ENCODE measurements at regions not wholly inside any gene's neighbourhood (a gene's known extent, or its start where the extent isn't known, plus 50 kb on each side); places are given as distances from the start of the nearest gene placed in this dataset.
A peak's percentile ranks its signal among the peaks of the same experiment; 100 is the strongest.
"Not testable (repeated sequence)": the region's sequence is repeated elsewhere in the genome, so short reads cannot be mapped to it uniquely, and the experiment has no call there.

- H3K4ac ChIP-seq (ENCODE audit: low read length), result no peak overlapping the region
- no peaks in the 10 kb centered on the region for H3K27me3 ChIP-seq (ENCODE audit: control insufficient read depth in 3 of 3, insufficient read depth in 3 of 3, low read depth in 1 of 3, low read length in 3 of 3)
- H3K4me1 ChIP-seq (ENCODE audit: control insufficient read depth in 2 of 2, insufficient read depth in 1 of 2, low read depth in 1 of 2, low read length in 2 of 2), result no peaks in the 10 kb centered on the region
- no peak overlapping the region for H3K9ac ChIP-seq (ENCODE audit: low read depth, low read length, poor library complexity)
- H3K27ac ChIP-seq (replicated peaks; ENCODE audit: low read length), result no peak overlapping the region
- no peak overlapping the region for H2BK120ac ChIP-seq (ENCODE audit: low read depth, low read length)
- no peak overlapping the region for H2BK12ac ChIP-seq (ENCODE audit: low read length)
- no peak overlapping the region for H3K14ac ChIP-seq (ENCODE audit: low read length)
- H4K8ac ChIP-seq (ENCODE audit: low read depth, low read length), result no peak overlapping the region
- H3K4me2 ChIP-seq (ENCODE audit: insufficient read depth, low read length, poor library complexity, severe bottlenecking), result no peak overlapping the region
- H3K36me3 ChIP-seq (replicated peaks in 1 of 2; ENCODE audit: control insufficient read depth in 2 of 2, insufficient read depth in 2 of 2, low read length in 2 of 2), result no peaks in the 10 kb centered on the region
- WGBS, 2 donors (ENCODE audit: extremely low coverage in 2 of 2, insufficient read length in 2 of 2, insufficient replicate concordance in 1 of 2), result no CpG with 5 or more reads among the region's 3 CpGs
- no peak for DNase-seq (ENCODE audit: low spot score)
- H2BK5ac ChIP-seq (ENCODE audit: low read length), result no peak overlapping the region
- H3K4me3 ChIP-seq (ENCODE audit: low read length in 2 of 2), result no peak overlapping the region
- H3K18ac ChIP-seq (ENCODE audit: low read length), result no peak overlapping the region
- H4K91ac ChIP-seq (ENCODE audit: low read depth, low read length, poor library complexity), result no peak overlapping the region
- H2AFZ ChIP-seq (ENCODE audit: low read length), result no peak overlapping the region
- H3K9me3 ChIP-seq (replicated peaks in 1 of 2; ENCODE audit: control insufficient read depth in 2 of 2, insufficient read depth in 1 of 2, low read depth in 1 of 2, low read length in 2 of 2), result no peaks in the 10 kb centered on the region
- H3K79me1 ChIP-seq (ENCODE audit: low read depth, low read length), result no peaks in the 10 kb centered on the region
- no peak overlapping the region for H2AK5ac ChIP-seq (ENCODE audit: low read depth, low read length)
- no peak overlapping the region for H3K23ac ChIP-seq (ENCODE audit: low read depth, low read length, poor library complexity)
- no peak overlapping the region for H2BK15ac ChIP-seq (ENCODE audit: low read length)
Observed at GRCh38 chr15:59762558-59762957, 73.4 kb upstream of the BNIP2 start.

- H3K27ac ChIP-seq (replicated peaks; ENCODE audit: low read length); H3K9ac ChIP-seq (ENCODE audit: low read depth, low read length, poor library complexity); H3K4ac ChIP-seq (ENCODE audit: low read length); H3K23ac ChIP-seq (ENCODE audit: low read depth, low read length, poor library complexity); H3K9me3 ChIP-seq (replicated peaks in 1 of 2; ENCODE audit: control insufficient read depth in 2 of 2, insufficient read depth in 1 of 2, low read depth in 1 of 2, low read length in 2 of 2); H2BK120ac ChIP-seq (ENCODE audit: low read depth, low read length); H3K79me1 ChIP-seq (ENCODE audit: low read depth, low read length); H3K14ac ChIP-seq (ENCODE audit: low read length); H2AK5ac ChIP-seq (ENCODE audit: low read depth, low read length); H3K4me1 ChIP-seq (ENCODE audit: control insufficient read depth in 2 of 2, insufficient read depth in 1 of 2, low read depth in 1 of 2, low read length in 2 of 2); DNase-seq (ENCODE audit: low spot score); H4K8ac ChIP-seq (ENCODE audit: low read depth, low read length); H2BK12ac ChIP-seq (ENCODE audit: low read length); H2AFZ ChIP-seq (ENCODE audit: low read length); H4K91ac ChIP-seq (ENCODE audit: low read depth, low read length, poor library complexity); H3K27me3 ChIP-seq (ENCODE audit: control insufficient read depth in 3 of 3, insufficient read depth in 3 of 3, low read depth in 1 of 3, low read length in 3 of 3); H3K4me3 ChIP-seq (ENCODE audit: low read length in 2 of 2); H3K18ac ChIP-seq (ENCODE audit: low read length); H3K36me3 ChIP-seq (replicated peaks in 1 of 2; ENCODE audit: control insufficient read depth in 2 of 2, insufficient read depth in 2 of 2, low read length in 2 of 2); H2BK15ac ChIP-seq (ENCODE audit: low read length); H2BK5ac ChIP-seq (ENCODE audit: low read length); H3K4me2 ChIP-seq (ENCODE audit: insufficient read depth, low read length, poor library complexity, severe bottlenecking): not testable (repeated sequence)
- WGBS, 2 donors (ENCODE audit: extremely low coverage in 2 of 2, insufficient read length in 2 of 2, insufficient replicate concordance in 1 of 2), result no CpG with 5 or more reads among the region's 2 CpGs
Observed at GRCh38 chr15:59760256-59760655, 71.1 kb upstream of the BNIP2 start.

GRCh38 chr15:59751552-59752413 is 62.7 kb upstream of the BNIP2 start:
- Histone ChIP-seq H3K9me3 (replicated peaks in 1 of 2; ENCODE audit: control insufficient read depth in 2 of 2, insufficient read depth in 1 of 2, low read depth in 1 of 2, low read length in 2 of 2) (no peaks in the 10 kb centered on the region), H2BK120ac (ENCODE audit: low read depth, low read length) (no peak overlapping the region), H2AFZ (ENCODE audit: low read length) (no peak overlapping the region), H4K8ac (ENCODE audit: low read depth, low read length) (no peak overlapping the region), H3K9ac (ENCODE audit: low read depth, low read length, poor library complexity) (no peak overlapping the region), H2BK15ac (ENCODE audit: low read length) (no peak overlapping the region), H3K4me3 (ENCODE audit: low read length in 2 of 2) (no peak overlapping the region), H3K27ac (replicated peaks; ENCODE audit: low read length) (no peak overlapping the region), H4K91ac (ENCODE audit: low read depth, low read length, poor library complexity) (no peak overlapping the region), H2AK5ac (ENCODE audit: low read depth, low read length) (no peak overlapping the region), H3K14ac (ENCODE audit: low read length) (no peak overlapping the region), H3K18ac (ENCODE audit: low read length) (no peak overlapping the region), H3K27me3 (ENCODE audit: control insufficient read depth in 3 of 3, insufficient read depth in 3 of 3, low read depth in 1 of 3, low read length in 3 of 3) (no peaks in the 10 kb centered on the region), H3K36me3 (replicated peaks in 1 of 2; ENCODE audit: control insufficient read depth in 2 of 2, insufficient read depth in 2 of 2, low read length in 2 of 2) (no peaks in the 10 kb centered on the region), H3K79me1 (ENCODE audit: low read depth, low read length) (no peaks in the 10 kb centered on the region), H2BK12ac (ENCODE audit: low read length) (no peak overlapping the region), H3K23ac (ENCODE audit: low read depth, low read length, poor library complexity) (no peak overlapping the region), H3K4ac (ENCODE audit: low read length) (no peak overlapping the region), H3K4me2 (ENCODE audit: insufficient read depth, low read length, poor library complexity, severe bottlenecking) (no peak overlapping the region), H3K4me1 (ENCODE audit: control insufficient read depth in 2 of 2, insufficient read depth in 1 of 2, low read depth in 1 of 2, low read length in 2 of 2) (no peaks in the 10 kb centered on the region), H2BK5ac (ENCODE audit: low read length) (no peak overlapping the region)
- no CpG with 5 or more reads among the region's 7 CpGs for WGBS, 2 donors (ENCODE audit: extremely low coverage in 2 of 2, insufficient read length in 2 of 2, insufficient replicate concordance in 1 of 2)
- peak; percentile 9 for DNase-seq (ENCODE audit: low spot score)

- Histone ChIP-seq H2BK120ac (ENCODE audit: low read depth, low read length) (no peak overlapping the region), H3K4ac (ENCODE audit: low read length) (no peak overlapping the region), H4K91ac (ENCODE audit: low read depth, low read length, poor library complexity) (no peak overlapping the region), H3K4me2 (ENCODE audit: insufficient read depth, low read length, poor library complexity, severe bottlenecking) (no peak overlapping the region), H2BK5ac (ENCODE audit: low read length) (no peak overlapping the region), H3K4me3 (ENCODE audit: low read length in 2 of 2) (no peak overlapping the region), H2AFZ (ENCODE audit: low read length) (no peak overlapping the region), H2AK5ac (ENCODE audit: low read depth, low read length) (no peak overlapping the region), H3K27me3 (ENCODE audit: control insufficient read depth in 3 of 3, insufficient read depth in 3 of 3, low read depth in 1 of 3, low read length in 3 of 3) (no peaks in the 10 kb centered on the region), H2BK15ac (ENCODE audit: low read length) (no peak overlapping the region), H2BK12ac (ENCODE audit: low read length) (no peak overlapping the region), H4K8ac (ENCODE audit: low read depth, low read length) (no peak overlapping the region), H3K36me3 (replicated peaks in 1 of 2; ENCODE audit: control insufficient read depth in 2 of 2, insufficient read depth in 2 of 2, low read length in 2 of 2) (no peaks in the 10 kb centered on the region), H3K23ac (ENCODE audit: low read depth, low read length, poor library complexity) (no peak overlapping the region), H3K9ac (ENCODE audit: low read depth, low read length, poor library complexity) (no peak overlapping the region), H3K18ac (ENCODE audit: low read length) (no peak overlapping the region), H3K14ac (ENCODE audit: low read length) (no peak overlapping the region), H3K9me3 (replicated peaks in 1 of 2; ENCODE audit: control insufficient read depth in 2 of 2, insufficient read depth in 1 of 2, low read depth in 1 of 2, low read length in 2 of 2) (peaks cover 6 to 12% of the 10 kb centered on the region in 2 donors), H3K27ac (replicated peaks; ENCODE audit: low read length) (no peak overlapping the region), H3K4me1 (ENCODE audit: control insufficient read depth in 2 of 2, insufficient read depth in 1 of 2, low read depth in 1 of 2, low read length in 2 of 2) (no peaks in the 10 kb centered on the region), H3K79me1 (ENCODE audit: low read depth, low read length) (no peaks in the 10 kb centered on the region)
- no CpG with 5 or more reads among the region's 8 CpGs for WGBS, 2 donors (ENCODE audit: extremely low coverage in 2 of 2, insufficient read length in 2 of 2, insufficient replicate concordance in 1 of 2)
- DNase-seq (ENCODE audit: low spot score), result no peak
Observed at GRCh38 chr15:59746777-59747176, 57.7 kb upstream of the BNIP2 start.

Measured in neuronal stem cell (in vitro differentiated cells).